Activated CD4-positive, alpha-beta T cell treated with anti-CD3 and anti-CD28 coated beads, Interleukin-2, Interleukin-6, amounts not matched to agents 100 ng/mL and 50 ng/mL, durations not matched to agents 16 hours and 8 hours (primary cell): ENCODE measurements at regions not wholly inside any gene's neighbourhood (a gene's known extent, or its start where the extent isn't known, plus 50 kb on each side); places are given as distances from the start of the nearest gene placed in this dataset.

Experiments
- DNase-seq: peaks from one replicate; pipeline ENCODE4 v3.0.0-alpha.2; 2020

DNA sequence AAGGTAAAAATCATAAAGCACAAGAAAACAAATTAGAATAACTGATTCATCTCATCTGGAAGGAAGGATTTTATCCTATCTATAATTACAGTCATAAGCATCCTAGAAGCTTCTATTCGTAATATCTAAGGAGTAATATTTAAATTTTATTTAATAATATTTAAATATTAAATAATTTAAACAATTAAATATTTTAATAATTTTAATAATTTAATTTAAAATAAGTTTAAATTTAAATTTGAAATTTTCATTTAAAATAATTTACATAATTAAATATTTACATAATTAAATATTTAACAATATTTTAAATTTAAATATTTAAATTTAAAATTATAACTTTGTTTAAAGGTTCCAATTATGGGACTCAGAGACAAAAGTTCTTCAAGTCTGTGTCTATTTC is 127.5 kb upstream of the GK2 start:
- no peak for DNase-seq

DNA sequence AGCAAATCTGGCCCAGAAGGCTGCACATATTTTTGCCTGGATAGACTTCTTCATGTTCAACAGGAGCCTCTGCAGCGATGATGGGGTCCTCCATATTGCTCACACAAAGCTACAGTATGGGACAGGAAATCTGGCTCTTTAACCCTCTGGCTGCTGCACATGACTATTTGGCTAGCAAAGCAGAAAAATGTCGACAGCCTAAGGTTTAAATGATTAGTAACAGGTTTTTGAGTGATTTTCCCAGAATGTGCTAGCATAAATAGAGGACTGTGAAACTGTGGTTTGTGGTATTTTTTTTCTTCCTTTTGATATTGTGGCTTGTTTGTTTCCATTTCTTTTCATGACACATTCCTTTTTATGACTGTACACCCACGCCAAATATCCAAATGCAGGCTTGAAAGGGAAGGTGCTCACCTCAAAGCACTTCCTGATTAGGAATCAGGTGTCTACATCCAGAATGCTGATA is 120.2 kb upstream of the GK2 start:
- DNase-seq = peak; percentile 55

DNA sequence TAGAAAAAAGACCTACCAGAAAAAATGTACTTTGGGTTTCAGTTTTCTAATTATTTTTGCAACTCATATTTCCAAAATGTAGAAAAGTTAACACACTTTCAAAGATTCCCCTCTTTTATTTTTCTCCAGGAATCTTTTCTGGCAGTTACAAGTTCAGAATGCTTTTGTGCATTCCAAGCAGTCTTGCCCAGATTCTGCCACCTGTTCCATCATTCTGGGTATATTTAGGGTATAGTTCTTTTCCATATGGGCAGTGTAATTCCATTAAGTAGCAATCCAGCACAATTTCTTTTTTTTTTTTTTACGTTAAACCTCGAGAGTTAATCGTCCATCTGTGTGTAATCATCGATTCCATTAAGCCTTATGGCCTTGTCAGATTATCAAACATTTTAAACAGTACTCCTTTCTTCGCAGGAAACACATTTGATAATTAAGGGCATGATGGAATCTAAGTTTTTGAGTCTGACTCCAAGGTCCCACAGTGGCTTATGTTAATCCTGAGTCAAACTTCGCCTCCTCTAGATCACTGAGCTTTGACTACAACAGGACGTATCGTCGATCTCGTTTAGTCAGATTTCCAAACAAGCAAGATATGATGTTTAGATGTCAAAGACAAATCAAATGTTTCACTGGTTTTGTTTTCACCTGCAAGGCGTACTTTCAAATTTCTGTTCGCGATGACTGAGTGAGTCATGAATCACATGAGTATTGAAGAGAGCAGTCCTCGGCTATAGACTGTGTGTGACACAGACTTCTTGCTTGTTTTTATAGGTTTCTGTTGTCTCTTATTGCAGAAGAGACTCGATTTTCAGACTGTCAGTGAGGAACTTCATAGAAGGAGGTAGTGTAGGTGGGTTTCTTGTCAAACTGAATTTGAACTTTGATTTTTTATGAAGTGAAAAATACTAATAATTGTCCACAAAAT is 118.9 kb upstream of the GK2 start:
- DNase-seq = peak; percentile 1

- DNase-seq = no peak
Measured at GRCh38 chr4:79516114-79516513, 108.1 kb upstream of the GK2 start.

- no peak for DNase-seq
Measured at GRCh38 chr4:79514621-79515329, 106.7 kb upstream of the GK2 start.

GRCh38 chr4:79513576-79513975 is 105.5 kb upstream of the GK2 start:
- no peak for DNase-seq

DNA sequence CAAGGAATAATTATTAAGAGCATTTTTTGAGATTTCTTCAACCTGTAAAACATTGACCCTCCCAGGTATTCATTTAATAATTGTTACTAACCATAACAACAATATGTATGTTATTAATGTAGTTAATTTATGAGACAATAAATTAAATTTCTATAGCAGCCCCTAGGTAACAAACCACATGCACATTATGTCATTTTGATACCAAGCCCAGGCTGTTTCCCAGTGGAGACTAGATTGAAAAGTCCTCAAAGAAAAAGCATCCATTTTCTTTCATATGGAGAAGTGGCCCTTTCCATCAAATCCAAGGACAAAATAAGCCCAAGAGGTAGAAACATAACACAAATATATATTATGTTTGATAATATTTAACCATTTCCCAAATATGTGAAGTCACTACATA is 104.3 kb upstream of the GK2 start:
- no peak for DNase-seq

- no peak for DNase-seq
Measured at GRCh38 chr4:79502081-79502480, 94.1 kb upstream of the GK2 start.

DNA sequence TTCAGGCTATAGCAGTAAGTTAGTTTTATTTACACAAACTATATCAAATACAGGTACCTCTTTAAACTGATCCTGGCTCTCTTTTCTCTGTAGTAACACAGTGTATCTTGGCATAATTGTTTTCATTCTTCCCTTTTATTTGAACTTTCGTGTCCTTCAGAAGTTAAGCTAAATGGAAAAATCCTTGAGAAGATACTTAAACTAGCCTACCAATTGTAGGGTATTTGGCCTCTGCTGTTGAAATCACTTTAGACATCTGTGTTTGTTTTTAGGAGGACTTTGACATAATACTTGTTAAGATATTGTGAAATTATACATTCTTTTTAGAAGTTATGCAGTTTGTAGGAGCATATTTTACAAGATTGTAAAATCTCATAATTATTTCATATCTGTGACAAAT is 90.3 kb upstream of the GK2 start:
- DNase-seq = no peak

DNA sequence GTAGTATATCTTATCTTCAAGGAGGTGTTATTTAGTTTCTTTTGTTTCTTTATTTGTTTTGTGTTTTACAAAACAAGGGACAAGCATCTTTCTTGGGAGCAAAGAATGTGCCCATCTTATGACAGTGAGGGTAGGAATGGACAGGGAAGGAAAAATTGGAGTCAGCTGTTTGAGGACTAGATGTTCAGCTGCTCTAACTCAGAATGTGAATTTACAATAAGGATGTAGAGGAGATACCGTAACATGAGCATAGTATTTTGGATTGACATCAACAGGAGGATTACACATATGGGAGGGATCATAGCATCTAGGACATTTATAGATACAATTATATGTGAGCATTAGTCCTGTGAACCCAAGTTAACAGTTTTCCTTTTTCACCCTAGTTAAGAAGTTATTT is 89.0 kb upstream of the GK2 start:
- no peak for DNase-seq

DNA sequence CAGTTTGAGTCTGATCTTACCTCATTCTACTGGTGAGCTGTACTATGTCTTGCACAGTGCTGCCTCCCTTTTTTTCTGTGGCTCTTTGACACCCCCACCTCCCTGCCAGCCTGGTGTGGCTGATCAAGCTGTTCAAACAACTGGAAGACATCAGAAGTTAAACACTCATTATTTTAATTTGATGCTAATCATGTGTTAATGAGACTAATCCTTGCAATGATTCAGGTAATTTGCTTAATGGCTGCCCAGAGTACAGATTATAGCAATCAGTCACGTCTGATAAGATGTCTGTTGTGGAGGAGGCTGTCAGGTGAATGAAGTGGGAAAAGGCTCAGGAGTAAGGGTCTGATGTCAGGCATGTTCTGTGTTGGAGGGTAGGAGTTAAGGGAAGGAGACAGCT is 87.4 kb upstream of the GK2 start:
- no peak for DNase-seq

DNA sequence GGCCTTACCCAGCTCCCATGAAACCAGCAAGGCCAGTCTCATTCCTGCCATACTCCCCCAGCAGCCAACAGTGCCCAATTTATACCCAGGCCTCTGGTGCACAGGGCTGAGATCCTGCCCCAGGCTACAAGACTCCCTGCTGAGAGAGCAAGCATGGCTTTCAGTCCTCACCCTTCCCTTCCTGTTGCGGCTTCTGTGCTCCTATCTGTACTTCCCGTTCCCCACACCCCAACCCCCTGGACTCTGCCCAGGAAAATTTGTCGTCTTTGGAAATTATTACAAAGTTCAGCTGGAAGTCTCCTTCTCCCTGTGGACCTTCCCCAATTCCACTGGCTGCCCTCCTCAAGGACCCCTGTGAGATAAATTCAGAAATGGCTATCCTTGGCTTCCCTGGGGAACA is 84.1 kb upstream of the GK2 start:
- DNase-seq = no peak

DNA sequence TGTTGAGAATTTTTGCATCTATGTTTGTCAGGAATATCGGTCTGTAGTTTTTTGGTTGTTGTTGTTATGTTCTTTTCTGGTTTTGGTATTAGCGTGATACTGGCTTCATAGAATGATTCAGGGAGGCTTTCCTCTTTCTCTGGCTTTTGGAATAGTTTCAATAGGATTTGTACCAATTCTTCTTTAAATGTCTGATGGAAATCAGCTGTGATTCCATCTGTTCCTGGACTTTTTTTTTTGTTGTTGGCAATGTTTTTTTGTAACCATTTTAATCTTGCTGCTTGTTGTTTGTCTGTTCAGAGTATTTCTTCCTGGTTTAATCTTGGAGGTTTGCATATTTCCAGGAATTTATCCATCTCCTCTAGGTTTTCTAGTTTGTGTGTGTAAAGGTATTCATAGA is 81.5 kb upstream of the GK2 start:
- DNase-seq = no peak

DNA sequence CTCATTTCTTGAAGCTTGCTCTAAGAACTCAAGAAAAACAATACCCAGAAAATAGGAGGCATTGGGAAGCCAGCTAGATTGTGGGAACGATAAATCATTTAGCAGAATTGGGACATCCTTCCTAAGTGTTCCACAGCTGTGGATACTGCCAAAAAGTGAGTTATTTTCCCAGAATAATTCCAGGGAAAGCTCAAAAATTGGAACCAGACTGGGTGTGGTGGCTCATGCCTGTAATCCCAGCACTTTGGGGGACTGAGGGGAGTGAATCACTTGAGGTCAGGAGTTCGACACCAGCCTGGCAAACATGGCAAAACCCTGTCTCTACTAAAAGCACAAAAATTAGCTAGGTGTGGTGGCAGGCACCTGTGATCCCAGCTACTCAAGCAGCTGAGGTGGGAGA is 68.2 kb upstream of the GK2 start:
- DNase-seq = no peak

DNA sequence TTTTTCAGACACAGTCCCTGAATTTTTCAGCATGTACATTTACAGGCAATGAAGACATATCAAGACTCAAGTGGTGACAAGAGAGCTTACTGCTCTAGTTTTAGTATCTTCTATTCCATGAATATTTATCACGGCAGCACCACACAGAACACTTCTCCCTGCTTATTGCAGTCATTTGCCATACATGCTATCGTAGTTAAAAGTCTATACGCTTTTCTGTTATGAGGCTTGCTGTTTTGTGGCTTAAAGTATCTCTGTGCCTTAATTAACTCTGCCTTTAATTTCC is 65.4 kb upstream of the GK2 start:
- DNase-seq = no peak

DNA sequence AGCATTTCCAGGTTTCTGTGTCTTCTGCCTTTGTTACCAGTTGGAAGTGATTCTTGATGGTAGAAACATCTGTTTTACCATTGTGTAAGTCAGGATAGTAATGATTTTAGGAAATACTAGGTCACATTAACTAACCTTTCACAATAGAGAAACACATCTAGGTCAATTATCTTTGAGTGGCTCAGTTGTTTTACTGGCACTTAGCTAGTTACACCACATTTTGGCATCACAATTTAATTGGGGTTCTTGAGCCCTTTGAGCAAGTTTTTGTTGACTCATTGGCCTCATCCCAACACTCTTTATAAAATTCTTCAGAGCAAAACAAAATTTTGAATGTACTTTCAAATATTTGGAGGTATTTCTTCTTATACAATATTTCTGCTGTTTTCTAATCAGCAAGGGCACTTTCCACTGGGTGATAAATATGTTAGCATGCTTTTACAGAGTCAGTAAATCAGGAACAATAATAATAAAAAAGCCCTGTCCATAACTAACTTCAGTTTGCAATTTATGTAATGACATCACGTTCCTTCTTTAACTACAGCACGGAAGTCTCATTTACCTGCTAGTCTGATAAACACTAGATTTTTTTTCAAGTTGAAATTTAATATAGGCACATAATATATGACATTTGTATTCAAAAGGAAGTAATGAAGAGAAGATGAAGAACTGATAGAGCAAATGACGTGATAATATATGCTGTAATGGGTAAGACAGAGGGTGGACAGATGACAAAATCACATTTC is 64.8 kb upstream of the GK2 start:
- no peak for DNase-seq

GRCh38 chr4:79472036-79472435 is 64.0 kb upstream of the GK2 start:
- no peak for DNase-seq

DNA sequence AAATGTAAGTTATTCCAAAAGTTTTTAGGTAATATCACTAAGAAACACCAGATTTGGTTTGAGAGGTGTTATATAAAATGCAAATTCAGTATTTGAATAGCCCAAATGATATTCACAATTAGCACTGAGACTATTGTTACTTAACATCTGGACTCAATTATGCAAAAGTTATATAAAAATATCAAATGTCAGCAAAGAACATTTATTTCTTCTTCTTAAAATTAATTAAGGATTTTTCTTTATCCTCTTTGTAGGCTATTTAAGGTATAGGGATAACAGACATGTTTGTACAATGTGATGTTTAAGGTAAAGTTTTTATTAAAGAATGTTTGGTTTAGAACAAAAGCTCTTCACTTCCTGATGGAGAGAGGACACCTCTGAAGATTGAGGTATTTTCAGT is 63.3 kb upstream of the GK2 start:
- no peak for DNase-seq

- no peak for DNase-seq
Measured at GRCh38 chr4:79467246-79467932, 59.4 kb upstream of the GK2 start.

DNA sequence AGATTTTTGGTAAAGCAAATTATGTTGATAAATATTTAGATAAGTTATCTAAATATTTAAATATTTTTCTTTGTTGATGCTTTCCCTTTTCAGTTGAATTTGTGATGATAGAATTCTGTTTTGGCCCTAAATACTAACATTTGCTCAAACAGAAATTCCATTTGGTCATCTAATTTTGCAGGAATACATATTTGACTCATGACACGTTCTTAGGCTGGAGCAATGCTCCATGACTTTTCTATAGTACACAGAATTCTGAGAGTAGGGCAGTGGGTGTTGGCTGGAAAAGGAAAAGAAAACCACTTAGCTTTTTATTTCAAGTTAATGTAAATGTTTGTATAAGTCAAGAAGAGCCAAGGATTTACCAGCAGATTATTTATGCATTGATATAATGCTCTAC is 58.6 kb upstream of the GK2 start:
- DNase-seq = no peak
